ENCODE measurements at regions not wholly inside any gene's neighbourhood (a gene's known extent, or its start where the extent isn't known, plus 50 kb on each side); places are given as distances from the start of the nearest gene placed in this dataset.

- no peak for TF ChIP-seq EZH2 (IDR thresholded peaks at IDR 0.05; ENCODE audit: borderline replicate concordance, low read length)
- TF ChIP-seq, protein P1, sequence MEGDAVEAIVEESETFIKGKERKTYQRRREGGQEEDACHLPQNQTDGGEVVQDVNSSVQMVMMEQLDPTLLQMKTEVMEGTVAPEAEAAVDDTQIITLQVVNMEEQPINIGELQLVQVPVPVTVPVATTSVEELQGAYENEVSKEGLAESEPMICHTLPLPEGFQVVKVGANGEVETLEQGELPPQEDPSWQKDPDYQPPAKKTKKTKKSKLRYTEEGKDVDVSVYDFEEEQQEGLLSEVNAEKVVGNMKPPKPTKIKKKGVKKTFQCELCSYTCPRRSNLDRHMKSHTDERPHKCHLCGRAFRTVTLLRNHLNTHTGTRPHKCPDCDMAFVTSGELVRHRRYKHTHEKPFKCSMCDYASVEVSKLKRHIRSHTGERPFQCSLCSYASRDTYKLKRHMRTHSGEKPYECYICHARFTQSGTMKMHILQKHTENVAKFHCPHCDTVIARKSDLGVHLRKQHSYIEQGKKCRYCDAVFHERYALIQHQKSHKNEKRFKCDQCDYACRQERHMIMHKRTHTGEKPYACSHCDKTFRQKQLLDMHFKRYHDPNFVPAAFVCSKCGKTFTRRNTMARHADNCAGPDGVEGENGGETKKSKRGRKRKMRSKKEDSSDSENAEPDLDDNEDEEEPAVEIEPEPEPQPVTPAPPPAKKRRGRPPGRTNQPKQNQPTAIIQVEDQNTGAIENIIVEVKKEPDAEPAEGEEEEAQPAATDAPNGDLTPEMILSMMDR (IDR thresholded peaks at IDR 0.05; ENCODE audit: low read length) = no peak
Measured at GRCh38 chr1:73899311-73899710, 298.7 kb downstream of the LRRIQ3 start.

Measured in OCI-LY1 (cell line).